ENCODE measurements at regions not wholly inside any gene's neighbourhood (a gene's known extent, or its start where the extent isn't known, plus 50 kb on each side); places are given as distances from the start of the nearest gene placed in this dataset.

DNA sequence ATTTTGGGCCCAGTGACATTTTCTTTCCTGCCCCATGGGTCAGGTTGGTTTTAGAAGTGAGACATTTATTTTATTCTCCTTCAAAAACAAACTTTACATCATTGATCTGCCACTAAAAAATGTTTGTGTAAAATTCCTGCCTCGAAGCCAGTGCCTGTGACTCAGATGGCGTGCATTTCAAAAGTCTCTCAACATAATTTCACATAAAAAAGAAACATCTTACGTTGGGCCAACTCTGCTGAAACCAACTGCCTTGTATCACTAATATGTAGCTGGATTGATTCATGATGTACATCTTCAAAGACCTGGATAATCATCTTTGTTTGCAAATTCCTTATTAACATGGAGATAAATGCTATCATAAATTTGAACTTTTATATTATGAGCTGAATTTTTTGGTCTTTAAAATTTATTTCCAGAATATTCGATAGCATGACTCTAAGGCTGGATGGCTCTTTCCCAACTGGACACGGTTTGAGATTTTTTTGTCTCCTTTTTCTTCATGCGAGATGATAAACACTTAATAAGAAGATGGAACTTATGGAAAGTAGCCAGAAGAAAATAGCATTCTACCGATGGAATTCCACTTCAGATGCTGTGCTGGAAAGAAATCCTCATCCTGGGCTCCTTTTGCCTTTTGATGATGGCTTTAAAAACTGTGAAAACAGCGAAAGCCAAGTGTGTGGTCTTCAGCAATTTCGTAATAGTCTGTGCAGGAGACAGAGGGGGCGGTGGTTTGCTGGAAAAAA, 420.5 kb downstream of the FGF9 start:
- no peak for DNase-seq

- DNase-seq = no peak
These were observed 421.1 kb downstream of the FGF9 start for GRCh38 chr13:22091971-22092300.

DNA sequence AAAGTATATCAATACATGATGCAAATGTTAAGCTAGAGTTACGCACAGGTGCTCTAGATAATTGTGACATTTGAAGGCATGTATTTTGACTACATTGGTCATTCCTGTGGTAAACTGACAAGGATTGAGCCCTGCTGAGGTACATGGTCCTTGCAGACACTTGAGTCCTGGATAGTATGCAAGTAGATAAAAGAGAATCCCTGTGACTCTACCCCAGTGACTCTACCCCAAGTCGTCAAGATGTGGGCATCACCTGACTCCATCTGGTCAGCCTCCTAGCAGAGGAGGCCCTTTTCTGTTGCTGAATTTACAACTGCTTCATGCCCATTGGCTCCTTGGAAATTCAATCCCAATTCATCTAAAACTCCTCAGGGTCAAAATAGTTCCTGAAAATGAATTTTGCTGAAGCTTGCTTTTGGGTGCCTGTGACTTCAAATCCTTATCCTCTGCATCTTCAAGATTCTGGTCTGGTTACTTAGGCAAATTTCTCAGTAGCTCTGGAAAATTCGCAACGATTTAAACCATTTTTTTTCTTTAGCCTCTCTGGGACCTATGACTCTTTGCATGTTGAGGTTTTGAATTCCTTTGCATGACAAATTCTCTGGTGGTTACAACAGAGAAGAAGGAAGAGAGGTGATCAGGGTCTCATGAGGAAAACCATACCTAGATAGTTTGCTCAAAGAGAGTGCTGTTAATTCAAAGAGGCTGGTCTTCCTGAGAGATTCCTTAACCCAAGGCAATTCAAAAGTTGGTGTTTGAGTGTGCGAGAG, 422.1 kb downstream of the FGF9 start:
- DNase-seq = no peak

DNA sequence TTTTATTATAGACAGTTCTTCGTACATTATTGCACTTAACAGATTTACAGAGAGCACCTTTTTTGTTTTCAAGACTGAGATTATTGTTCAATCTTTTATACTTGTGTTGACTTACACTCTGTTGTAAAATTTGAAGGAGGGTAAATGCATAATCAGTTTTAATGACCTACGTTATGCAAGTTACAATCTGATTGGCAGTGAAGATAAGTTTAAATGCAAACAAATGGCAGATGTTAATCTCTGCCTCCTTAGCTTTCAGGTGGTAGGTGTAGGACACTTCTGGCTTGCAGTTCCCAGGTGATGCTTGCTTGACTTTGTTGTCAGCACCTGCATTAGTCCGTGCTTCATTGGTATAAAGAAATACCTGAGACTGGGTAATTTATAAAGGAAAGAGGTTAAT, 424.9 kb downstream of the FGF9 start:
- no peak for DNase-seq

DNA sequence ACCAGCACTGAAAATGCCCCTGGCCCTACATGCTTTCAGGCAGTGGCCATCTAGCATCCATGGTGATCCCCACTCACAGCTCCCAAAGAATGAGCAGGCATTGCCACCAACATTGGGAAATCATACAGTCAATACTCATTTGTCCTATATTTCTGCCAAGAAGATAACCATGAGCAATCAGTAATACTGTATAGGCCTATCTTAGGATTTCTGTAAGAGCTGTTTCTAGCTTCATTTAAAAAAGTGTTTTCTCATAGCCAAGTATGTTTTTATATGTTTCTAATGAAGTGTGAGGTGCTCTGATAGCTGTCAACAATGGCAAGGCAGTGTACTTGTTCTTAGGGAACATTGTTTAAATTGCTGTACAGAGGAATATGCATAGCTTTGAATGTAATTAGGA, 428.7 kb downstream of the FGF9 start:
- no peak for DNase-seq

DNA sequence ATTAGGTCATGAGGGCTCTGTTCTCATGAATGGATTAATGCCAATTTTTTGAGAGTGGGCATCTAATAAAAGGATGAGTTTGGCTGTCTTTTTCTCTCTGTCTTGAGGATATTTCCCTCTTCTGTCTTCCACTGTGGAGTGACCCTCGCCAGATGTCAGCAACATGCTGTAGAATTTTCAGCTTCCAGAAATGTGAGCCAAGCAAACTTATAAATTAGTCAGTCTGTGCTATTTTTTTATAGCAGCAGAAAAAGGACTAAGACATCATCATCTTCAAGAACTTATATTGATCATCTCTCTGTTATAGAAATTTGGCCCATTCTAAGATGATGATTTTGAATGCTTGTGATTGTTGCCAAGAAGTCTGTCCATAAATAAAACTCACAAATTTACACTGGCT, 431.4 kb downstream of the FGF9 start:
- DNase-seq = no peak

- no peak for DNase-seq
These were observed 432.5 kb downstream of the FGF9 start for GRCh38 chr13:22103046-22104027.

- no peak for DNase-seq
These were observed 435.2 kb downstream of the FGF9 start for GRCh38 chr13:22106058-22106457.

DNA sequence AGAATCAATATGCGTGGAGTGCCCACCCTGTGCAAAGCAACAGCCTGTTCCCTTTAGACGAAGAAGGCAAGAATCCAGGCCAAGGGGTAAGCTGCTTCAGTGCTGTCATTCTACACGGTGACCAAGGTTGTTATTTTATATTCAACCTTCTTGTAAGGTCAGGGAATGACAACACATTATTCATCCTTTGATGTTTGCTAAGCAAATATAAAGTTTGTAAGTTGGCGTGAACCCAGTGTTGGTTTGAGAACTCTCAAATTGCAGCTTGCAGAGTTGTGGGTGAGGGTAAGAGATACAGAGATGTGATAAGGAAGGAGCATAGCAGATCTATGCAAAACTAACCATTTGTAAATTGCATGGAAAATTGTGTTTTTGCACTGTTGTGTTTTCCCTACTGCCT, 436.7 kb downstream of the FGF9 start:
- no peak for DNase-seq

GRCh38 chr13:22108283-22108942, 437.5 kb downstream of the FGF9 start:
- no peak for DNase-seq

DNA sequence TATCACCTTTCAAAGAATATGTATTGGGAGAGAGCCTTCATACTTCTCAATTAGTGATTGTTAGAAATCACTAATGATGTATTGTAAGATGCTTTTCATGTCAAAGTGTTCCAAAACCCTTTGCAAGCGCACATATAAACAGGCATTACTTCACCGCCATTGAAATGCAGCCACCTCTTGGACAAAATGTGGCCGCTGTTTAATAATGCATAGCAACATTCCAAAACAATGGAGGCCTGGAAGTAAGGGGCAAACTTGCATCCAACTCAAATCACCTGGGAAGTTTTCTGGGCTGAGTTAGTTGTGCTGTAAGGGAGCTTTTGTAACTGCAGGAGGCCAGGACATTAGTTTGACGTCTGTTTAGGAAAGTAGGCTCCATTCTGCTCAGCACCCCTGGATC, 438.1 kb downstream of the FGF9 start:
- no peak for DNase-seq

GRCh38 chr13:22110368-22110767, 439.5 kb downstream of the FGF9 start:
- DNase-seq = no peak

DNA sequence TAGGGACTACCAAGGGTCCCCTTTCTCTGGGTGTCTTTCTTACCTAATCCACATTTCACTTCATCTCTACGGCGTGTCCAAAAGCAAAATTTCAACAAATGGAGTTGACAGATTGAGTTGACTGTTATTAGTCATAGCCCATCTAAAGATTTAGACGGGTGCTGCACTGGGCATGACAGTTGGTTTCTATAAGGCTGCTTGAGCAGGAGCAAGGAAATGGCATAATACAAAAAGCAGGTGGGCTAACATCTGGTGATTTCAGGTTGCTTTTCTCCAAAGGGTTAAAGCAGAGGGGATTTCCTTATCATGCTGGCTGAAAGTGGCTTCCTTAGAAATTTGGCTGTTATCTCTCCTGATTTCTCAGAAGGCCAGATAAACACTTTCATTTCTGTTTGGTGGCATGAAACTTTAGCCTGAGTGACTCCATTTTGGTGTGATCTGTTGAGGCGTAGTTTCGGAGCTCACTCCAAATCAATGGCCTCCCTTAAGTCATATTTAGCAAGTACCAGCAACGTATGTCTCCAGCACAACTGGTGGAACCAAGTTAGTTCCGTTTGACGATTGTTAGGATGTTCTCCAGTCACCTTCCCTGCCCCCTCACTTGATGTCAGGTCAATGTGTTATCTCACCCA, 440.4 kb downstream of the FGF9 start:
- DNase-seq = no peak

DNA sequence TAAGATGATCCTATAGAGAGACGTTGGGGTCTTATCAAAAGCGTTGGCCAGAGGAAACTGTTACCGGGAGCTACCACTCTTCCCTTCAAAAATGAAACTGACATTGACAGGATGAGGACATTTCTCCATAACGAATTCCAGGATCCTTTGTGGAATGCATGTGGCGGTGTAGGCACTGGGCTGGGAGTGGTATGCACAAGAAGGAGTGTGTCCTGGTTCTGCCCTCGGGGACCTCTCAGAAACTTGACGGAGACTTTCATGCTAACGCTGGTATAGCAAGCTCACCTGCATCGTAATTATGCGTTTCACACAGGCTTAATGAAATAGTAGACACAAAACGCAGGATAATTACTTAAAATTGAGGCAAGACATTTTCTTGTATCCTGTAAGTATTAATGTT, 441.1 kb downstream of the FGF9 start:
- DNase-seq = no peak

- no peak for DNase-seq
These were observed 442.3 kb downstream of the FGF9 start for GRCh38 chr13:22112956-22113745.

DNA sequence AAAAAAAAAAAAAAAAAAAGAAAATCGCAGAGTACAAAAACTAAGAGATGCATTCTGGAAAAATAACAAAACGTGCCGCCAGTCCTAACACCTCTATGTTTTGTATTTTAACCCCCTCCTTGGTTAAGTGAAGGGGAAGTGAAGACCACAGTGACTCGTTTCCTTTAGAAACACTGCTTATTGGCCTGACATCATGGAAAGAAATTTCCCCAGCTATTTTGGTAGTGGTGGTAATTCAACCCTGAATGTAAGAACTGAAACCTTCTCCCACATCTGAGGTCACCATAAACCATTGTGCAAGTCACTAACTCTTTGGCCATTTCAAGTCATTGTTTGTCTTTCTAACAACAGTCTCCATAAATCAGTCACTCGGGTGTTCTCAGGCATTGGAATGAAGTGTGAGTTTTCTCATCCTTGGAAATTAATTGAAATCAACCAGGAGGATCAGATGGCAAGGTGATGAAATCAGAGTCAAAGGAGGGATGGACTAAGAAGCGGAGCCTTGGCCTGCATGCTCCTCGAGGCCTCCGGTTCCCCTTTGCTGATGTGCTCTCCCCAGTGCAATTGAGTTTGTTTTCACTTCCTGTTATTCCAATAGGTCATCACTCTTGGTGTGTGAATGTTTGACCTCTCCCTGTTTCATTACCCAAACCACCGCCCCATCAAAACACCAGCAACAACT, 443.9 kb downstream of the FGF9 start:
- DNase-seq = peak in 2 of 58 donors; percentile 1 to 9

GRCh38 chr13:22118158-22118557, 447.3 kb downstream of the FGF9 start:
- DNase-seq = no peak

DNA sequence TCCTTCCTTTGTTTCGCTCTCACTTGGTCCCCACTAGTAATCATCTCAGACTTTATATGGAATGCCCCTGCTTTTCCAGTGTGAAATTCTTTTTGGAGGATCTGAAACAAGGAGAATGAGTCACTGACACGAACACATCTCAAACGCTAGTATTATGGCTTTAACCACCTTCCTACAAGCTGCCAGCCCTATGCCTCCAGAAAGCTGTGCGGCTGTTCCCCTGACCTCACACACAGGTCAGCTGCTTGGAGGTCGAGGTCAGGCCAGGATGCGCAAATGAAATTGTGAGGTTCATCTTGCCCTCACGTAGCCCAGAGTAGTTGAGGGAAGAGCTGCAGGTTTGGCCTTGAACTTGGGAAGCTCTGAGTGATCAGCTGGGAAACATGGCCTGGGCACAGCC, 449.8 kb downstream of the FGF9 start:
- no peak for DNase-seq

- DNase-seq = no peak
These were observed 450.4 kb downstream of the FGF9 start for GRCh38 chr13:22121146-22121739.

All from anterior cingulate cortex (tissue), 58 donors.